GM18909 (cell line): ENCODE measurements at regions not wholly inside any gene's neighbourhood (a gene's known extent, or its start where the extent isn't known, plus 50 kb on each side); places are given as distances from the start of the nearest gene placed in this dataset.

Experiments
- ATAC-seq: cut with Tn5 transposase; IDR thresholded peaks from one replicate; pipeline ENCODE4 v1.9.1; 2021; ENCODE audit warnings: mild to moderate bottlenecking; ENCODE audit not compliant: unreplicated experiment, poor library complexity

DNA sequence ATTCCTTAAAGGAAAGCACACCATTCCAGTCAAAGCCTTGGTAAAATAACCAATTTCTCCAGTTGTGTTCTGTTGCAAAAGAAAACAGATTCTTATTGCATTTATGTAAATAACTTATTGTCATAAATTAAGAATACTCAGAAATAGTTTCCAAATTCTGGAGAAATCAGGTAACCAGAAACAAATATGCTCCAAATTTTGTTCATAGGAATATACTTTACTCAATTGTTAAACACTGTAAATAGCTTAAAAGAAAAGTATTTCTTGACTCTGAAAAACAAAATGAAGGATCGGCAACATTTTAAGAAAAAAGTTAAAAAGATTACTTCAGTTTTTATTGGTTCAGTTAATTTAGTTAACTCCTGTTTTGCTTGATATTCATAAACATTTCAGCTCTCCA lies 67.1 kb upstream of the PIK3CG start:
- no peak for ATAC-seq

DNA sequence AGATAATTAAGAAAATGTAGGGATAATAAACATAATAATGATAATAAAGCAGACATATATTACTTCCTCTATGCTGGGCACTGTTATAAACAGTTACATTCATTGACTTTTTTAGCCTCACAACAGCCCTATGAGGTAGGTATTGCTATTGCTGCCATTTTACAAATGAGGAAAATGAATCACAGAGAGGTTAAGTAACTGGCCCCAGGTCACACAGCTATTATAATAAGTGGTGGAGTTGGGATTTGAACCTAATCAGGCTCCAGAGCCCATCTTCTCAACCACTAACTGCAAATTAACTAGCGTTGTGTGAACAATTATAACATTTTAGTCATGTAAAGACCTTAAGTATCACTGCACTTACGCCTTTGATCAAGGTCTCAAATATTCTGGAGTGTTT lies 62.5 kb upstream of the PIK3CG start:
- no peak for ATAC-seq

DNA sequence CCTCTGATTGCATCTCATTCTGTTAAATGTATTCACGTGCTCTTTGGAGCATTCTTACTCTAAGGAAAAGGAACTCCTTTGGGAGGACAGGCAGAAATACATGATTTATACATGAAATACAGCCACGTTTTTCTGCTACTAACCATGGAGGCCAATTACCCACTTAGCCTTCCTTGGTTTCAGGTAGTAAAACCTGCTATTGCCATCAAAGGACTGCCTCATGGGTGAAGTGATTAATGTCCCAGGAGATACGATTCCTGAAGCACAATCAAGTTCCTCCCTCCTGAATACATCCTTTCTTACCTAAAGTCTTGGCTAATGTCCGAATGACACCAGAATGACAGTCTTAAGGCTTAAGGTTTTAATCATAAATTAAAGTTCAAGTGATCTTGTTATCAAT lies 58.5 kb upstream of the PIK3CG start:
- ATAC-seq: no peak

DNA sequence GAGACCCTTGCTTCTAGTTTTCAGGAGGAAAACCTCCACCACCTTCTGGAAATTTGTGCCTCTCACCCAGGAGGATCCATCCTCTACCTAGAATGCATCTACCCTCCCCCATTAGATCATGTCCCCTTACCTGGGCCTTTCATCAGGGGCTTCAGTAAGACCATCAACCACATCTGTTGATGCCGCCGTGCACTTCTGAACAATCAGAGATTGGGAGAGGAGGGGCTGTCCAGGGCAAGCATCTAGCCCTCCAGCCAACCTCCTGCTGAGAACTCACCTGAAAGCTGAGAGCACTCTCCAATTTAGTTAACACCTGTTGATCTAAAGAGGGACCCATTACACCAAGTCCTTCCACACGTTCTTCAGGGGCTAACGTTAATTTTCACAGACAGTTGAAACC lies 57.6 kb upstream of the PIK3CG start:
- no peak for ATAC-seq

DNA sequence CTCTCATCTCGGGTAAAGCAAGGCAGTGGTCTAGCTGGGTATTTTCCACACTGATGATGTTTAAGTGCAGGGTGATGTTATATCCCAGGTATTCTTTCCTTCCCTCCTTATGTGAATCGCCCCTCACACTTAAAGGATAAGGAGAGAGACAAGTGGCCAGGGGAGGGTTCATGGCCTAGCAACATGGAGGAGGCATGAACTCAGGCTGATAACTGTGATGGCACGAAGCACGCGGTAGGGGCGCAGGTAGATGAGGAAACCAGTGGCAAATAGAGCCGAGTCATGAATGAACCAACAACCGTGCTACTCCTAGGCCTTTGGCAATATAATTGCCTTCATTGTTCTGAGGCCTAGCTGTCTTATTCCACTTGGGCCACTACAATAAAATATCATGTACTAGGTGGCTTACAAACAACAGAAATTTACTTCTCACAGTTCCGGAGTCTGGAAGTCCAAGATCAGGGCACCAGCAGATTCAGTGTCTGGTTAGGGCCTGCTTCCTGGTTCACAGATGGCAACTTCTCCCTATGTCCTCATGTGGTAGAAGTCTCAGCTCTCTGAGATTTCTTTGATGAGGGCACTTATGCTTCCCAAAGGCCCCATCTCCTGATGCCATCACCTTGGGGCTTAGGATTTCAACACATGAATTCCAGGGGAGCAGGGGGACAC lies 56.0 kb upstream of the PIK3CG start:
- ATAC-seq: no peak

DNA sequence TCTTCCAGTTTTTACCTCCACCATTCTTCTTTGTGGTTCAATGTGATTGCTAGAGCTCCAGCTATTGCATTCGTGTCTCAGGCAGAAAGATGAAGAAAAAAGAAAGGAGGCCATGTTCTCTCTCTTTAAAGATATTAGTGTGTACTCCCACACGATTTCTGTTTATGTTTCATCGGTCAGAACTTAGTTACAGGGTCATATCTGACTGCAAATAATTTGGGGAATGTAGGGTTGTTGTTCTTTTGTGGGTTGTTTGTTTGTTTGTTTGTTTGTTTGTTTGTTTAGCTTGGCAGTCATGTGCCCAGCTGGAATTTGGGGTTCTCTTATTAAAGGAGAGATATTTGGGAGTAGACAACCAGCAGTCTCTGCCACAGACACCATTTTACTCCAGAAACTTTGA lies 53.6 kb upstream of the PIK3CG start:
- no peak for ATAC-seq

DNA sequence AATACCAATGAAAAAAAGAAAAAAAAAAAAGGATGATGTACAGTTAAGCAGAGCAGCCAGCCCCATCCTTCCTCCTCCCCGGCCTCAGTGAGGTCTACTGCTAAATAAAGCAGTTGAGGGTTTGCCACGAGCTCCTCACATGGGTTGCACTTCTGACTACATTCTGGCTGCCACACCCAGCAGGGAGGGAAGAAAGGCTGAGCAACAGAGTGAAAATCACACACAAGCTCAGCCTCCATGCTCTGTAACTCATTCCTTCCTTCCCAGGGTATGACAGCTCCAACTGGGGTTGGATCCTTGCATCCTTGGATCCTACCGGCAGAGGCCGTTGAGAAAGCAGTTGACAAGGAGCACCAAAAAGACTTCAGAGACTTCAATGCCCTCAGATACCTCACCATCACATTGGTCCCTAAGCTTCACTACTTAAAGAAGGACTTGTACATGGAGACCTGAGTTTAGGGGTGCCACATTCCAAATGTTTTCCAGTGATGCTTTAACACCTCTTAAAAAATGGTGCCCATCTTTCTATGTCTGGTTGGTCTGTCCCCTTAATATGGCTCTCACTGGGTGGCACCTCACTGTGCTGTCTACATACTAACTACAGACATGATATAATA lies 52.9 kb upstream of the PIK3CG start:
- no peak for ATAC-seq

DNA sequence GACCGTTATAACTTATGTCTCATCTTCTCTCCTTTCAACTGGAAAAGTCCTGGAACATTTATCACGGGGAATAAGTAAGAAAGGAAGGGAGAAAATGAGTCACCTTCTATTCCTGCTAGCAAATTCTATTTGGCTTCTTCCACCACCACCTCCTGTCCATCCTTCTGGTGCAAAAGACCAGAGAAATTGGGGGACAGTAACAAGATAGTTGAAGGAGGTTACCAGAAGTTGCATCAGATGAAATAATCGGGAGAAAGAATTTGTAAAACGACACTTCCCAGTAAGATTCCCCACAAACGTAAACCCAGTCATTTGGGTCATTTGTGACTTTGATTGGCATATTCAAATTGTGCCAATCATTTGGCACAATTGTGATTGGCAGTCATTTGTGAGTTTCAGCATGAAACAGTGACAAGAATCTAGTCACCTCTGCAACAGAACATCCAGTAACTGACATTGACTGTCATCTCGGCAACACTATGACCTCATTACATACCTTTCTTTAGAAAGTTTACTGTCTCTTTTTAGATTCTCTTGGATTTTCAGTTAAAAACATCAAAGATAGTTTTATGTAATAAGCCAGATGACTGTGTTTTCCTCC lies 51.3 kb upstream of the PIK3CG start:
- no peak for ATAC-seq

DNA sequence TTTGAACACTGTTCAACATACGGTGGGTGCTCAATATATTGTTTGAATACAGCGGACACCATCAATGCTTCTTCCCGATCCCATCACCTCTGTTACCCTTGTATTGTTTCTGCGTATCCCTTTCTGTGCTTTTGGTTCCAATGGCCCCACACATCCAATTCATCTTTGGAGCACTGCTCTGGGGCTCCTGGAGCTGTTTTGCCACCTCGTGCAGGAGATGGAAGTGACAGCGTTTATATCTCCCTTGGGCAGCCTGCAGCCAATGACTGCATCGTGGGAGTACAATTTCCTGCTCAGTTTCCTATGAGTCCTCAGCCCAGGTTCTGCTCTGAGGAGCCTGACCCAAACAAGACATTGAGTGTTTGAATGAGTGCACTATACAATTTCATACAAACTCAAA lies 50.2 kb upstream of the PIK3CG start:
- no peak for ATAC-seq
